Right atrium auricular region (tissue), 2 donors: ENCODE measurements at regions not wholly inside any gene's neighbourhood (a gene's known extent, or its start where the extent isn't known, plus 50 kb on each side); places are given as distances from the start of the nearest gene placed in this dataset.

Source experiments
- DNase-seq: peaks from one replicate; pipeline ENCODE4 v3.0.0-alpha.2; 2019; ENCODE audit warnings: low spot score
- H3K27ac ChIP-seq, 2 donors: fragments of 200-600 bp; sonication (generic); 1 replicate in 1 of 2; 2 replicates in 1 of 2; pipeline ENCODE4 v1.5.1; 2016 to 2019
- H3K27me3 ChIP-seq, 2 donors: fragments of 200-600 bp; sonication (generic); one replicate each; pipeline versions ENCODE4 v1.5.1 to v1.6.0; 2017 to 2019
- H3K36me3 ChIP-seq: fragments of 200-600 bp; sonication (generic); one replicate; pipeline ENCODE4 v1.5.1; 2016
- H3K4me1 ChIP-seq, 2 donors: fragments of 200-600 bp; sonication (generic); one replicate each; pipeline versions ENCODE4 v1.5.1 to v1.6.0; 2017 to 2019
- H3K4me3 ChIP-seq, 2 donors: fragments of 200-600 bp; sonication (generic); 1 replicate in 1 of 2; 2 replicates in 1 of 2; pipeline ENCODE4 v1.5.1; 2017 to 2019; ENCODE audit warnings: mild to moderate bottlenecking in 1 of 2, moderate library complexity in 1 of 2
- H3K9me3 ChIP-seq, 2 donors: fragments of 200-600 bp; sonication (generic); one replicate each; pipeline ENCODE4 v1.5.1; 2019
- TF ChIP-seq, protein P1 (sequence below), 2 donors: fragments of 200-600 bp; sonication (generic); IDR thresholded peaks; one replicate each; pipeline ENCODE4 v1.5.1; 2019; ENCODE audit warnings: antibody characterized with exemption in 2 of 2

- Histone ChIP-seq H3K27ac (no peak overlapping the region), H3K4me1 (peaks cover 0 to 7% of the 10 kb centered on the region in 2 donors), H3K36me3 (no peaks in the 10 kb centered on the region), H3K27me3 (no peaks in the 10 kb centered on the region), H3K9me3 (no peaks in the 10 kb centered on the region), H3K4me3 (no peak overlapping the region)
- TF ChIP-seq, protein P1, sequence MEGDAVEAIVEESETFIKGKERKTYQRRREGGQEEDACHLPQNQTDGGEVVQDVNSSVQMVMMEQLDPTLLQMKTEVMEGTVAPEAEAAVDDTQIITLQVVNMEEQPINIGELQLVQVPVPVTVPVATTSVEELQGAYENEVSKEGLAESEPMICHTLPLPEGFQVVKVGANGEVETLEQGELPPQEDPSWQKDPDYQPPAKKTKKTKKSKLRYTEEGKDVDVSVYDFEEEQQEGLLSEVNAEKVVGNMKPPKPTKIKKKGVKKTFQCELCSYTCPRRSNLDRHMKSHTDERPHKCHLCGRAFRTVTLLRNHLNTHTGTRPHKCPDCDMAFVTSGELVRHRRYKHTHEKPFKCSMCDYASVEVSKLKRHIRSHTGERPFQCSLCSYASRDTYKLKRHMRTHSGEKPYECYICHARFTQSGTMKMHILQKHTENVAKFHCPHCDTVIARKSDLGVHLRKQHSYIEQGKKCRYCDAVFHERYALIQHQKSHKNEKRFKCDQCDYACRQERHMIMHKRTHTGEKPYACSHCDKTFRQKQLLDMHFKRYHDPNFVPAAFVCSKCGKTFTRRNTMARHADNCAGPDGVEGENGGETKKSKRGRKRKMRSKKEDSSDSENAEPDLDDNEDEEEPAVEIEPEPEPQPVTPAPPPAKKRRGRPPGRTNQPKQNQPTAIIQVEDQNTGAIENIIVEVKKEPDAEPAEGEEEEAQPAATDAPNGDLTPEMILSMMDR (IDR thresholded peaks at IDR 0.05), result no peak
- DNase-seq, result no peak
Observed at GRCh38 chr14:51185180-51185579, 54.9 kb upstream of the TMX1 start.

- TF ChIP-seq, protein P1 (IDR thresholded peaks at IDR 0.05), result no peak
- no peaks in the 10 kb centered on the region for H3K9me3 ChIP-seq
- H3K4me1 ChIP-seq, result peaks cover 0 to 7% of the 10 kb centered on the region in 2 donors
- no peaks in the 10 kb centered on the region for H3K27me3 ChIP-seq
- DNase-seq, result no peak
- no peak overlapping the region for H3K27ac ChIP-seq
- H3K36me3 ChIP-seq, result no peaks in the 10 kb centered on the region
- H3K4me3 ChIP-seq, result no peak overlapping the region
Observed at GRCh38 chr14:51185754-51186153, 54.3 kb upstream of the TMX1 start.

DNA sequence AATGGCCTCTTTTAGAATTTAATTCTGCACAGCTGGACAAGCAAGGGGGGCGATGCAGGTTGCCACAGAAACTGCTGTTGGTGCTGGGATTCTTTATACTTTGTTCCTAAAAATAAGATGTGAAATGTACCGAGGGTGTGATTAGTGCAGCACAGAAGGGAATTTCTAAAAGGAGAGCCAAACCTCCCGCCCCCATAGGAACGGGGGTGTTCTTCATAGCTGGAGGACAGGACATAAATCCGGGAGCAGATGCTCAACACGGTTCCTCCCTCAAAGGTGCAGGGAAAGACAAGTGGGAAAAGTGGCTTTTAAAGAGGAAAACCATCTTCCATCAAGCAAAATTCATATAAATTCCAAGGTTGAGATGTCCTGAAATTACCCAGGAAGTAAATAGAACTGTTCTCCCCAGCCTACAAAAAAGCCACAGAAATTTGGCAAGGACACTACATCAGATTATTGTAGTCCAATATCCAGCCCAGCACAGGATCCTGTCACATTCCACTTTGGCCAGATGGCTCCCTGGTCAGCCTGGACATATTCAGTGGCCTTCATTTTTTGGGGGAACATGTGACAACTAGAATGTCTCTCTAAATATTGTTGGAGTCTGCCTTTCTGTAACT, 51.4 kb upstream of the TMX1 start:
- H3K27me3 ChIP-seq, result no peaks in the 10 kb centered on the region
- TF ChIP-seq, protein P1 (IDR thresholded peaks at IDR 0.05), result no peak
- H3K36me3 ChIP-seq, result no peaks in the 10 kb centered on the region
- H3K4me3 ChIP-seq, result no peak overlapping the region
- DNase-seq, result no peak
- H3K27ac ChIP-seq, result no peak overlapping the region
- H3K9me3 ChIP-seq, result no peaks in the 10 kb centered on the region
- peaks cover 0 to 7% of the 10 kb centered on the region in 2 donors for H3K4me1 ChIP-seq

- DNase-seq, result no peak
- TF ChIP-seq, protein P1 (IDR thresholded peaks at IDR 0.05), result no peak
- Histone ChIP-seq H3K4me1 (peaks cover 0 to 7% of the 10 kb centered on the region in 2 donors), H3K36me3 (no peaks in the 10 kb centered on the region), H3K27ac (no peak overlapping the region), H3K27me3 (no peaks in the 10 kb centered on the region), H3K9me3 (no peaks in the 10 kb centered on the region), H3K4me3 (no peak overlapping the region)
Observed at GRCh38 chr14:51189600-51190376, 50.3 kb upstream of the TMX1 start.
